ENCODE measurements at regions not wholly inside any gene's neighbourhood (a gene's known extent, or its start where the extent isn't known, plus 50 kb on each side); places are given as distances from the start of the nearest gene placed in this dataset.

DNA sequence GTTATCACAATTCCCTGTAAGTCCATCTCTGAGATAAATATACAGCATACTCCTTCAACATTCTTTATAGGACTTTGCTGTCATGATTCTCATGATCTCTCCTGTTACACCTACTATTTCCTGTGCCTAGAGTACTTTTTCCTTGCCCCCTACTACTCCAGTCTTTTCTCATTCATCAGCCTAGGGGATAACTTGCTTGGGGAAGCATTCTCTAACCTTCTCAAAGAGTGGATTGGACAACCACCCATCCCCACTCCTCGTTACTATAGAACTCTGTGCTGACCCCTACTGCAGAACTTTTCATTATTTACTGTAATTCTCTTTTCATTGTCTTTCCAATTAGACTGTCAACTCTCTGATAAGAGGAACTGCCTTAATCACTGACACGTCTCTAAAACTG lies 57.4 kb upstream of the TFEC start:
- TF ChIP-seq POLR2AphosphoS5 (IDR thresholded peaks at IDR 0.05) = no peak
- no peak for TF ChIP-seq POLR2A (IDR thresholded peaks at IDR 0.05)
- TF ChIP-seq, protein P1, sequence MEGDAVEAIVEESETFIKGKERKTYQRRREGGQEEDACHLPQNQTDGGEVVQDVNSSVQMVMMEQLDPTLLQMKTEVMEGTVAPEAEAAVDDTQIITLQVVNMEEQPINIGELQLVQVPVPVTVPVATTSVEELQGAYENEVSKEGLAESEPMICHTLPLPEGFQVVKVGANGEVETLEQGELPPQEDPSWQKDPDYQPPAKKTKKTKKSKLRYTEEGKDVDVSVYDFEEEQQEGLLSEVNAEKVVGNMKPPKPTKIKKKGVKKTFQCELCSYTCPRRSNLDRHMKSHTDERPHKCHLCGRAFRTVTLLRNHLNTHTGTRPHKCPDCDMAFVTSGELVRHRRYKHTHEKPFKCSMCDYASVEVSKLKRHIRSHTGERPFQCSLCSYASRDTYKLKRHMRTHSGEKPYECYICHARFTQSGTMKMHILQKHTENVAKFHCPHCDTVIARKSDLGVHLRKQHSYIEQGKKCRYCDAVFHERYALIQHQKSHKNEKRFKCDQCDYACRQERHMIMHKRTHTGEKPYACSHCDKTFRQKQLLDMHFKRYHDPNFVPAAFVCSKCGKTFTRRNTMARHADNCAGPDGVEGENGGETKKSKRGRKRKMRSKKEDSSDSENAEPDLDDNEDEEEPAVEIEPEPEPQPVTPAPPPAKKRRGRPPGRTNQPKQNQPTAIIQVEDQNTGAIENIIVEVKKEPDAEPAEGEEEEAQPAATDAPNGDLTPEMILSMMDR (IDR thresholded peaks at IDR 0.05 in 8 of 11, conservative IDR thresholded peaks at IDR 0.05 in 3 of 11) = no peak
